ENCODE measurements at regions not wholly inside any gene's neighbourhood (a gene's known extent, or its start where the extent isn't known, plus 50 kb on each side); places are given as distances from the start of the nearest gene placed in this dataset.

GRCh38 chr12:91239481-91239880, 56.9 kb upstream of the DCN start:
- no peaks in the 10 kb centered on the region for H3K36me3 ChIP-seq (ENCODE audit: insufficient read depth, low read length, poor library complexity, severe bottlenecking)
- H3K27me3 ChIP-seq (replicated peaks; ENCODE audit: insufficient read depth, low read depth, low read length, poor library complexity): no peaks in the 10 kb centered on the region
- ChIA-PET POLR2A (ENCODE audit: low non-redundant PET) (no interaction called here), CTCF (no interaction called here)
- H3K27ac ChIP-seq (ENCODE audit: low read depth, low read length, poor library complexity, severe bottlenecking): no peak overlapping the region
- TF ChIP-seq EZH2 (IDR thresholded peaks at IDR 0.05; ENCODE audit: borderline replicate concordance, low read depth, low read length, poor library complexity, severe bottlenecking) (no peak), CTCF (conservative IDR thresholded peaks at IDR 0.05; ENCODE audit: low read depth, low read length) (no peak)
- H3K9me3 ChIP-seq (ENCODE audit: low read depth, low read length, poor library complexity, severe bottlenecking): no peaks in the 10 kb centered on the region
- H3K4me3 ChIP-seq (ENCODE audit: low read depth, low read length, poor library complexity, severe bottlenecking): no peak overlapping the region
- intact Hi-C loops (cut with micrococcal nuclease; ENCODE audit: unreplicated experiment): no loop called here
- BruUV-seq (replicated peaks): no TSS peak
- H3K4me1 ChIP-seq (ENCODE audit: insufficient read depth, low read length, poor library complexity, severe bottlenecking): no peaks in the 10 kb centered on the region
- DNase-seq (ENCODE audit: low spot score): no peak

All from A673 (cell line).